GM23338 (cell line): ENCODE measurements at regions not wholly inside any gene's neighbourhood (a gene's known extent, or its start where the extent isn't known, plus 50 kb on each side); places are given as distances from the start of the nearest gene placed in this dataset.

Experiments used
- ETS1 ChIP-seq: IDR thresholded peaks from 2 replicates; pipeline ENCODE4 v1.6.1; 2016; ENCODE audit warnings: antibody characterized with exemption
- NANOG ChIP-seq: IDR thresholded peaks from 2 replicates; pipeline ENCODE4 v1.6.1; 2016; ENCODE audit warnings: antibody characterized with exemption, borderline replicate concordance
- POLR2AphosphoS5 ChIP-seq: IDR thresholded peaks from 2 replicates; pipeline ENCODE4 v1.6.1; 2016; ENCODE audit warnings: antibody characterized with exemption, low read depth
- TF ChIP-seq, protein P1 (sequence below), 2 experiments: fragments of 200-600 bp in 1 of 2; sonication (generic) in 1 of 2; conservative IDR thresholded peaks; 2 replicates each; pipeline versions ENCODE4 v1.5.1 to v1.6.1; 2016 to 2017; ENCODE audit warnings: antibody characterized with exemption in 2 of 2, low read depth in 2 of 2, mild to moderate bottlenecking in 2 of 2, moderate library complexity in 1 of 2

GRCh38 chr2:76008001-76008702 lies 297.4 kb upstream of the GCFC2 start:
- TF ChIP-seq, protein P1, sequence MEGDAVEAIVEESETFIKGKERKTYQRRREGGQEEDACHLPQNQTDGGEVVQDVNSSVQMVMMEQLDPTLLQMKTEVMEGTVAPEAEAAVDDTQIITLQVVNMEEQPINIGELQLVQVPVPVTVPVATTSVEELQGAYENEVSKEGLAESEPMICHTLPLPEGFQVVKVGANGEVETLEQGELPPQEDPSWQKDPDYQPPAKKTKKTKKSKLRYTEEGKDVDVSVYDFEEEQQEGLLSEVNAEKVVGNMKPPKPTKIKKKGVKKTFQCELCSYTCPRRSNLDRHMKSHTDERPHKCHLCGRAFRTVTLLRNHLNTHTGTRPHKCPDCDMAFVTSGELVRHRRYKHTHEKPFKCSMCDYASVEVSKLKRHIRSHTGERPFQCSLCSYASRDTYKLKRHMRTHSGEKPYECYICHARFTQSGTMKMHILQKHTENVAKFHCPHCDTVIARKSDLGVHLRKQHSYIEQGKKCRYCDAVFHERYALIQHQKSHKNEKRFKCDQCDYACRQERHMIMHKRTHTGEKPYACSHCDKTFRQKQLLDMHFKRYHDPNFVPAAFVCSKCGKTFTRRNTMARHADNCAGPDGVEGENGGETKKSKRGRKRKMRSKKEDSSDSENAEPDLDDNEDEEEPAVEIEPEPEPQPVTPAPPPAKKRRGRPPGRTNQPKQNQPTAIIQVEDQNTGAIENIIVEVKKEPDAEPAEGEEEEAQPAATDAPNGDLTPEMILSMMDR (conservative IDR thresholded peaks at IDR 0.05; ENCODE audit: low read depth in 2 of 2) = no peak
- TF ChIP-seq ETS1 (no peak), POLR2AphosphoS5 (no peak), NANOG (no peak)
